WERI-Rb-1 (cell line): ENCODE measurements at regions not wholly inside any gene's neighbourhood (a gene's known extent, or its start where the extent isn't known, plus 50 kb on each side); places are given as distances from the start of the nearest gene placed in this dataset.

Experiments used
- DNase-seq: peaks from one replicate; pipeline ENCODE4 v3.0.0-alpha.2; 2020
- H3K27ac ChIP-seq: fragments of 250-450 bp; sonication (Bioruptor Pico); 2 replicates; pipeline ENCODE4 v1.5.1; 2020; ENCODE audit warnings: mild to moderate bottlenecking, moderate library complexity
- H3K27me3 ChIP-seq: fragments of 250-450 bp; sonication (Bioruptor Pico); 2 replicates; pipeline ENCODE4 v1.5.1; 2021; ENCODE audit warnings: mild to moderate bottlenecking, low read depth, moderate library complexity; ENCODE audit not compliant: insufficient read depth, severe bottlenecking
- H3K36me3 ChIP-seq: fragments of 250-450 bp; sonication (Bioruptor Pico); 2 replicates; pipeline ENCODE4 v1.5.1; 2020; ENCODE audit warnings: mild to moderate bottlenecking, moderate library complexity
- H3K4me3 ChIP-seq: 2 replicates; pipeline ENCODE4 v1.5.1; 2011; ENCODE audit warnings: low read depth, mild to moderate bottlenecking, control low read depth, low read length
- H3K9me3 ChIP-seq: fragments of 250-450 bp; sonication (Bioruptor Pico); 2 replicates; pipeline ENCODE4 v1.5.1; 2021; ENCODE audit warnings: mild to moderate bottlenecking, moderate library complexity; ENCODE audit not compliant: severe bottlenecking
- CTCF ChIP-seq: IDR thresholded peaks from 2 replicates; pipeline ENCODE4 v1.5.1; 2011; ENCODE audit warnings: low read depth, mild to moderate bottlenecking, control low read depth, inconsistent platforms, low read length

DNA sequence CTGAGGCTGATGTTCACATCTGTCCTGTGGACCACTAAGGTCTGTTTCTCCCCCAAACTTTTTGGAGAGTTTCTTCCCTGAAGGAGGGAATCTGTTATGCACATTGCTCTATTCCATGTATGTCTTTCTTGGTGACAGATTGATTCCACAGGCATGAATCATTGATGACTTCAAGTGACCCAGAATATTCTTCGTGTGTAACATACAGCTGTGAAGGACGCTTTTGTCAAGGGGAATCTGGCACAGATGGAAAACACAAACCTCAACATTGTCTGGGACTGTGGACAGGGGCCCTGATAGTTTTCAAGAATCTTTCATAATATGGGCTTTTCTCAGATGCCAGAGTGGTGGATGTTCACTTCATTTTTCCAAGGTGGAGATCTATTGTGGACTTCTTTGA lies 223.1 kb upstream of the MAF start:
- no peaks in the 10 kb centered on the region for H3K36me3 ChIP-seq
- DNase-seq = no peak
- H3K27me3 ChIP-seq = peaks cover 43% of the 10 kb centered on the region
- H3K4me3 ChIP-seq = no peak overlapping the region
- no peak overlapping the region for H3K27ac ChIP-seq
- TF ChIP-seq CTCF = no peak
- H3K9me3 ChIP-seq = no peaks in the 10 kb centered on the region

GRCh38 chr16:79821911-79822310 lies 221.4 kb upstream of the MAF start:
- peaks cover 32% of the 10 kb centered on the region for H3K27me3 ChIP-seq
- DNase-seq = no peak
- H3K4me3 ChIP-seq = no peak overlapping the region
- TF ChIP-seq CTCF = no peak
- no peak overlapping the region for H3K27ac ChIP-seq
- H3K36me3 ChIP-seq = no peaks in the 10 kb centered on the region
- H3K9me3 ChIP-seq = no peaks in the 10 kb centered on the region

- no peak overlapping the region for H3K27ac ChIP-seq
- peaks cover 36% of the 10 kb centered on the region for H3K27me3 ChIP-seq
- DNase-seq = no peak
- no peak for TF ChIP-seq CTCF
- no peak overlapping the region for H3K4me3 ChIP-seq
- H3K36me3 ChIP-seq = no peaks in the 10 kb centered on the region
- no peaks in the 10 kb centered on the region for H3K9me3 ChIP-seq
Measured at GRCh38 chr16:79816081-79816497, 215.6 kb upstream of the MAF start.

GRCh38 chr16:79815049-79815448 lies 214.5 kb upstream of the MAF start:
- Histone ChIP-seq H3K36me3 (no peaks in the 10 kb centered on the region), H3K27ac (no peak overlapping the region), H3K4me3 (no peak overlapping the region), H3K27me3 (peaks cover 39% of the 10 kb centered on the region), H3K9me3 (no peaks in the 10 kb centered on the region)
- DNase-seq = no peak
- TF ChIP-seq CTCF = no peak

DNA sequence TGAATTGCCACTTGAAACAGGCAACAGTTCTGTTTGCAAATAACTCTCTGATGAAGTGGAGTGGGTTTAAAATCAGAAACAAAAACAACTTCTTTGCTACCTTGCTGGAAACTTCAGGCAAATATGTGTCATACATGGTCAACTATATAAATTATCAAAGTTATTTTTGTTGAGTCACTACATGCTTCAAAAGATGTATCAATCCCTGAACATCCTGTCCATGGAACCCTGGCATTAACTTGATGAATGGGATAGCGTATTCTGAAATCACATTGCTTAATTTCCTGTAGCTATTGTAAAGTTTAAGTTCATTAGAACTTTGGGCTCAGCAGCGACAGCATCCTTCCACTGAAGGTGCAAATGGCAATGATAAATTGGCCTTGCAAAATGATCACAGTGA lies 213.6 kb upstream of the MAF start:
- H3K27ac ChIP-seq = no peak overlapping the region
- no peaks in the 10 kb centered on the region for H3K36me3 ChIP-seq
- DNase-seq = no peak
- no peak for TF ChIP-seq CTCF
- no peak overlapping the region for H3K4me3 ChIP-seq
- no peaks in the 10 kb centered on the region for H3K9me3 ChIP-seq
- H3K27me3 ChIP-seq = peaks cover 46% of the 10 kb centered on the region

DNA sequence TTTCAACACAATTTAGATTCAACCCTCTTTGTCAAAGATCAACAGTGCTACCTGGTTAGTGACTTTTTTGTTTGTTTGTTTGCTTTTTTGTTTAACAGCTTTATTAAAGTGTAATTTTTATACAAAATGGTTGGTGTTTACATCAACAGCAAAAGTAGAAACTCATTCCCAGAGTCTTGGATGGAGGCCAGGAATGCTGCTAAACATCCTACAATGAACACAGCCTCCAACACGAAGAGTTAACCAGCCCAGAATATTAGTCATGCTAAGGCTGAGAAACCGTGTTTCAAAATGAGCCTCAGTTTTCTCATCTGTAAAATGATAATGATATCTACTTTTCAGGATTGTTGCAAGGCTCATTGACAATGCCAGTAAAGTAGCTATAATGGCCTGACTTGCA lies 211.0 kb upstream of the MAF start:
- Histone ChIP-seq H3K27ac (no peak overlapping the region), H3K9me3 (no peaks in the 10 kb centered on the region), H3K4me3 (no peak overlapping the region), H3K27me3 (peaks cover 61% of the 10 kb centered on the region), H3K36me3 (no peaks in the 10 kb centered on the region)
- TF ChIP-seq CTCF = no peak
- DNase-seq = no peak
